Breast epithelium (tissue), 4 donors: ENCODE measurements at regions not wholly inside any gene's neighbourhood (a gene's known extent, or its start where the extent isn't known, plus 50 kb on each side); places are given as distances from the start of the nearest gene placed in this dataset.

Experiments used
- DNase-seq, 2 donors: peaks; one replicate each; pipeline ENCODE4 v3.0.0-alpha.2; 2019; ENCODE audit warnings: low spot score in 2 of 2
- H3K27ac ChIP-seq, 2 donors: fragments of 200-600 bp; sonication (generic) in 1 of 2; one replicate each; pipeline ENCODE4 v1.5.1; 2016 to 2019; ENCODE audit warnings: mild to moderate bottlenecking in 1 of 2
- H3K27me3 ChIP-seq, 2 donors: fragments of 200-600 bp; sonication (generic) in 1 of 2; one replicate each; pipeline versions ENCODE4 v1.5.1 to v1.6.0; 2017 to 2019; ENCODE audit warnings: control low read depth in 1 of 2, mild to moderate bottlenecking in 1 of 2
- H3K36me3 ChIP-seq: fragments of 200-600 bp; one replicate; pipeline ENCODE4 v1.5.1; 2019
- H3K4me1 ChIP-seq, 2 donors: fragments of 200-600 bp; sonication (generic); one replicate each; pipeline ENCODE4 v1.5.1; 2016 to 2019; ENCODE audit warnings: control low read depth in 1 of 2
- H3K4me3 ChIP-seq, 3 donors: fragments of 200-600 bp; sonication (generic); 1 replicate in 2 of 3; 2 replicates in 1 of 3; pipeline ENCODE4 v1.5.1; 2016 to 2019; ENCODE audit warnings: mild to moderate bottlenecking in 3 of 3, moderate library complexity in 2 of 3
- H3K9me3 ChIP-seq, 2 donors: fragments of 200-600 bp; sonication (generic) in 1 of 2; one replicate each; pipeline ENCODE4 v1.5.1; 2016 to 2019; ENCODE audit warnings: control low read depth in 1 of 2
- POLR2A ChIP-seq: fragments of 450-650 bp; IDR thresholded peaks from one replicate; pipeline ENCODE4 v1.6.1; 2016; ENCODE audit warnings: antibody characterized with exemption, mild to moderate bottlenecking, moderate library complexity
- POLR2AphosphoS5 ChIP-seq, 3 donors: sonication (generic); formaldehyde crosslinking; IDR thresholded peaks; one replicate each; pipeline ENCODE4 v1.6.1; 2017; ENCODE audit warnings: antibody characterized with exemption in 3 of 3
- intact Hi-C: fragments of 100-400 bp; cut with DNase I; formaldehyde crosslinking; loops from one replicate; pipeline ENCODE4 v1.15.1; 2023; ENCODE audit warnings: low total_unique reads
- TF ChIP-seq, protein P1 (sequence below), 3 donors: fragments of 450-650 bp; IDR thresholded peaks; one replicate each; pipeline ENCODE4 v1.5.1; 2016 to 2017; ENCODE audit warnings: antibody characterized with exemption in 3 of 3, mild to moderate bottlenecking in 3 of 3, moderate library complexity in 3 of 3

DNA sequence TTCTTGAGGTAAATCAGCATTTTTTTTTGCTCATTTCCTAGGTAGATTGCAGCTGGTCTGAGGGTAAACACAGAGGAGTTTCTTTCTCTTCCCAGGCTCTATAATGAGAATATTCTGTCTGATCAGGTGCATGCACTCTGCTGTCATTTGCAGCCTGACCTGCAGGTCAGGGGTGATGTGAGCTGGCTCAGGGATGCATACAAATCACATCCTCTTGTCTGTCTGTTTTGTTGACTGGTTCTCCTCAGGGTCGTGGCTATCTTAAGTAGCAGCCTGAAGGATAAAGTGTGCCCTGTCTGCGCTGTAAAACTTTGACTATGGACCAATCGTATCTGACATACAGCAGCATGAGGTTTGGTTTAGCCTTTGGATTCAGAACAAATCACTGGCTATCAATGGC lies 183.4 kb upstream of the POU3F2 start:
- no peaks in the 10 kb centered on the region for H3K4me1 ChIP-seq
- no peak overlapping the region for H3K27ac ChIP-seq
- no peak overlapping the region for H3K4me3 ChIP-seq
- no peaks in the 10 kb centered on the region for H3K27me3 ChIP-seq
- H3K9me3 ChIP-seq, result no peaks in the 10 kb centered on the region
- intact Hi-C loops, result no loop called here
- no peaks in the 10 kb centered on the region for H3K36me3 ChIP-seq
- DNase-seq, result no peak
- TF ChIP-seq POLR2A, result no peak
- TF ChIP-seq, protein P1, sequence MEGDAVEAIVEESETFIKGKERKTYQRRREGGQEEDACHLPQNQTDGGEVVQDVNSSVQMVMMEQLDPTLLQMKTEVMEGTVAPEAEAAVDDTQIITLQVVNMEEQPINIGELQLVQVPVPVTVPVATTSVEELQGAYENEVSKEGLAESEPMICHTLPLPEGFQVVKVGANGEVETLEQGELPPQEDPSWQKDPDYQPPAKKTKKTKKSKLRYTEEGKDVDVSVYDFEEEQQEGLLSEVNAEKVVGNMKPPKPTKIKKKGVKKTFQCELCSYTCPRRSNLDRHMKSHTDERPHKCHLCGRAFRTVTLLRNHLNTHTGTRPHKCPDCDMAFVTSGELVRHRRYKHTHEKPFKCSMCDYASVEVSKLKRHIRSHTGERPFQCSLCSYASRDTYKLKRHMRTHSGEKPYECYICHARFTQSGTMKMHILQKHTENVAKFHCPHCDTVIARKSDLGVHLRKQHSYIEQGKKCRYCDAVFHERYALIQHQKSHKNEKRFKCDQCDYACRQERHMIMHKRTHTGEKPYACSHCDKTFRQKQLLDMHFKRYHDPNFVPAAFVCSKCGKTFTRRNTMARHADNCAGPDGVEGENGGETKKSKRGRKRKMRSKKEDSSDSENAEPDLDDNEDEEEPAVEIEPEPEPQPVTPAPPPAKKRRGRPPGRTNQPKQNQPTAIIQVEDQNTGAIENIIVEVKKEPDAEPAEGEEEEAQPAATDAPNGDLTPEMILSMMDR (IDR thresholded peaks at IDR 0.05), result no peak
- TF ChIP-seq POLR2AphosphoS5 (IDR thresholded peaks at IDR 0.05), result no peak

DNA sequence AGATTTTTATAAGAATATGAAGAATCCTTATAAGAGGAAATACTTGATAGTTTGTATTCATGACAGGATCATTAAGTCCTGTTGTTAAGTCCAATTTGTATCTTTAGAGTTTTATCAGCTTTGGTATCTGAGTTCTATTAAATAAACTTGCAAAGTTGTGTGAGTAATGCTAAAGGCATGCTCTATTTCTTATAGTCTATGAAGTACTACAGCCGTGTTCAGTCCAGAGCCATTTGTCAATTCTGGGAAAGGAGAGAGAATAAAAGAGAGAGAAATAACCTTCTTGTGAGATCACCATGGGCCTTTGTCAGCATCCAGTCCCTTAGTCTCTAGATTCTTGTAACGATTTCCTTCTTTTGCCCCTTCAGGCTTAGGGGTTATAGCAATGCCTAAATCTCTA lies 181.2 kb upstream of the POU3F2 start:
- no peak overlapping the region for H3K27ac ChIP-seq
- intact Hi-C loops, result no loop called here
- no peaks in the 10 kb centered on the region for H3K36me3 ChIP-seq
- no peaks in the 10 kb centered on the region for H3K9me3 ChIP-seq
- TF ChIP-seq POLR2A (no peak), POLR2AphosphoS5 (IDR thresholded peaks at IDR 0.05) (no peak)
- TF ChIP-seq, protein P1 (IDR thresholded peaks at IDR 0.05), result no peak
- H3K4me3 ChIP-seq, result no peak overlapping the region
- no peaks in the 10 kb centered on the region for H3K27me3 ChIP-seq
- no peaks in the 10 kb centered on the region for H3K4me1 ChIP-seq
- no peak for DNase-seq

DNA sequence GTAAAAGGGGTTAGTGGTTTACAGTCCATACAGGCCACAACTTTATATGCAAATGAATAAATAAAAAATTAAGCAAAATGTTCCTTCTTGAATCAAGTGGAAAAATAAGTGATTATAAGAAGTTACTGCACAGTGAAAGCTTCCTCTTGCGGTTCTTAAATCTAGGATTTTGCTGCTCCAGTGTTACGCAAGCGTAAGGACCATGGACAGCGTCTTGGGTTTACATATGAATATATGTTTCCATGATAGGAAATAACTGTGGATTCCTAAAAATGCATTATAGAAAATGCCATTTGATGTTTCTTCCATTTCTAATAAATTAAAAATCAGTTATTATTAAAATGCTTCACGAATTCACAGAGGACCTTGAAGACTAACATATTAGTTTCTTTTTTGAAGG lies 176.6 kb upstream of the POU3F2 start:
- Histone ChIP-seq H3K4me3 (no peak overlapping the region), H3K36me3 (no peaks in the 10 kb centered on the region), H3K4me1 (no peaks in the 10 kb centered on the region), H3K27ac (no peak overlapping the region), H3K9me3 (no peaks in the 10 kb centered on the region), H3K27me3 (peaks cover 0 to 3% of the 10 kb centered on the region in 2 donors)
- DNase-seq, result no peak
- intact Hi-C loops, result no loop called here
- TF ChIP-seq POLR2AphosphoS5 (IDR thresholded peaks at IDR 0.05) (no peak), POLR2A (no peak)
- TF ChIP-seq, protein P1 (IDR thresholded peaks at IDR 0.05), result no peak

DNA sequence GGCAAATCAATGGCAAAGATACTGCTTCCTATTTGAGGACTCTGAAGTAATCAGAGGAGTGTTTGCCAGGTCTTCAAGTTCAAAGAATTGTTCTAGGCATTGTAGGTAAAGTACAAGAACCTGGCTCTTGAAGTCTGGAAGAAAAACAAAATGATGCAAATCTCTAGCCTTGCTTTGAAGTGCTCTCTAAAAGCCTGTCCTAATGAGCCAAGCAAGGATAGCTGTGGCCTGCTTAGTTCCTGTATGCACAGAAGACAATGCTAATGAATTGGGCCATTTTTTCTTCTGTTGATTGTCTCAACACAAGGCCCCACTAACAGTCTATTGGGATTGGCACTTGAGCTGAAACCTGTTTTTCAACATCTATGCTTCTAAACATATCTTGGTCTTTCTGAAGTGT lies 165.0 kb upstream of the POU3F2 start:
- intact Hi-C loops, result no loop called here
- DNase-seq, result no peak
- H3K27ac ChIP-seq, result no peak overlapping the region
- no peaks in the 10 kb centered on the region for H3K36me3 ChIP-seq
- TF ChIP-seq POLR2AphosphoS5 (IDR thresholded peaks at IDR 0.05) (no peak), POLR2A (no peak)
- TF ChIP-seq, protein P1 (IDR thresholded peaks at IDR 0.05), result no peak
- no peaks in the 10 kb centered on the region for H3K9me3 ChIP-seq
- no peaks in the 10 kb centered on the region for H3K4me1 ChIP-seq
- no peaks in the 10 kb centered on the region for H3K27me3 ChIP-seq
- no peak overlapping the region for H3K4me3 ChIP-seq

DNA sequence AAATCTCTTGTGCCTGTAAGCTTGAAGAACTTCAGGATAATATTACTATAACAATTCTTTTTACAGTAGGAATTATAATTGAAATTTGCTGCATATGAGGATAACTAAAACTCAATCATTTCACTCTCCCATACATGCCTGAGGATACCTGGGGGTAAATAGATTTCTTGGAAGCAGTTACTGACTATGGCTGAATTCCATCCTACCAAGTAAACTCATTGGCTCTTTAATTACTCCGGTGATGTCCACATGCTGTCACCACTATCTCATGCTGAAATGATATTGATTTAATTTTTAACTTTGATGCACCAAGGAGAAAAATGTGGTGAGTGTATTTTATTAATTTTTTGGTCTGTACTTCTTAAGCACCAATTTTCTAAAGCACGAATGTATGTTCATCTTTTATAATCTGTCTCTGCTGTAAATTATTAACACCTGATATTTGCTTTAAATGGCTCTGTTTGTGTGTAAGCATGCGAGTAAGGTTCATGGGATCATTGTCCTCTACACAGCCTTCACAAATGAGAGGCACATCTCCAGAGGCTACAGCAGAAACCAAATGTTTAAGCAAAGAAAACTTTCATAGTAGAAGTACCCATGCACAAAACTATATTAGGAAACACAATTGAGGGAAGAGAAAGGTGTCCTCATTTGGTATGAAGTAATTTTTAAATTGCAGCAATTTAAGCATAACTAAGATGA lies 164.2 kb upstream of the POU3F2 start:
- no peaks in the 10 kb centered on the region for H3K36me3 ChIP-seq
- no peak for DNase-seq
- TF ChIP-seq, protein P1 (IDR thresholded peaks at IDR 0.05), result no peak
- TF ChIP-seq POLR2AphosphoS5 (IDR thresholded peaks at IDR 0.05), result no peak
- no peaks in the 10 kb centered on the region for H3K27me3 ChIP-seq
- no peak overlapping the region for H3K4me3 ChIP-seq
- no peak overlapping the region for H3K27ac ChIP-seq
- no peaks in the 10 kb centered on the region for H3K9me3 ChIP-seq
- H3K4me1 ChIP-seq, result no peaks in the 10 kb centered on the region
- intact Hi-C loops, result no loop called here
